ENCODE measurements at regions not wholly inside any gene's neighbourhood (a gene's known extent, or its start where the extent isn't known, plus 50 kb on each side); places are given as distances from the start of the nearest gene placed in this dataset.

DNA sequence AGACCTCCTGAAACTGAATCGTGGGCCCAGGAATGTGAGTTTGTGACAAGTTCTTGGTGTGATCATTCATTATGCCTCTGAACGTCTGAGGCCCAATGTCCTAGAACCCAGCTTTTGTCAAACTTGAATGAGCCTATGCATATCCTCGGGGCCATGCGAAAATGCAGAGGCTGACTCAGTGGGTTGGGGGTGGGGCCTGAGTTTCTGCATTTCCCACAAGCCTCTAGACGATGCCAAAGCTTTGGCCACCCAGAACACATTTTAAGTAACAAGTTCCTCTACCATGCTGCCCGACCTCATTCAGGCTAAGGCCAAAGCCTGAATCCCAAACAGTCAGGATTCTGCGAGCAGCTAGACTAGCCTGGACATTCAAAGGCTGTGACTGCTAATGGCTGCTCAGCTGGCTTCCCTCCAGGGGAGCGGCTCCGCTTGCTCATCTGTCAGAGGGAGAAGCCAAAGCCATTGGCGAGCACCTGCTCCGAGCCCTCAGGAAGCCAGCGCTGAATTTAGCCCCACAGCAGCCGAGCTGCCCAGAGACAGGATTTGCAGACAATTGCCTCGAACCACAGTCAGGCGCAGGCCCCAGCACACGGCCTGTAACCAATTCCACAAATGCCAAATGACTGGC lies 177.5 kb downstream of the ZDHHC21 start:
- Histone ChIP-seq H3K27ac (no peak overlapping the region), H3K27me3 (ENCODE audit: insufficient read depth, low read depth, severe bottlenecking) (no peaks in the 10 kb centered on the region), H3K9me3 (ENCODE audit: severe bottlenecking) (no peaks in the 10 kb centered on the region), H3K4me3 (ENCODE audit: low read depth, low read length) (no peak overlapping the region), H3K36me3 (no peaks in the 10 kb centered on the region)
- DNase-seq: peak; percentile 36
- TF ChIP-seq CTCF (IDR thresholded peaks at IDR 0.05; ENCODE audit: low read depth, low read length): no peak

DNA sequence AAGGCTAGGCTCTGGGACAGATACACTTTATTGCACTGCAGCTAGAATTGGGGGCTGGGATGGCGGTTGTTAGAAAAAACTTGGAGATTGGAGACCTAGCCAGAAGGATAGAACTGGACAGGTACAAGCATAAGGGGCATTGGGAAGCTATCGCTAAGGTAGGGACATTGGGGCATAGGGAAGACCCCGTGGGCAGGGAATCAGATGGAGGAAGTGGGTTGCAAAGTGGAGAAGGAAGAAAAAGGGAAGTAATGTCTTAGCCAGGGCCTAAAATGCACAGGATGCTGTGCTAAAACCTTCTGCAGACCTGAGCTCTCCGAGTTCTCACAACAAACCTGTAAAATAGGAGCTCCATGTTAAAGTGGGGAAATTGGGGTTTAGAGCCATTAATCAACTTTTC lies 178.2 kb downstream of the ZDHHC21 start:
- no peak overlapping the region for H3K27ac ChIP-seq
- H3K27me3 ChIP-seq (ENCODE audit: insufficient read depth, low read depth, severe bottlenecking): no peaks in the 10 kb centered on the region
- no peak overlapping the region for H3K4me3 ChIP-seq (ENCODE audit: low read depth, low read length)
- no peak for TF ChIP-seq CTCF (IDR thresholded peaks at IDR 0.05; ENCODE audit: low read depth, low read length)
- DNase-seq: no peak
- H3K36me3 ChIP-seq: no peaks in the 10 kb centered on the region
- no peaks in the 10 kb centered on the region for H3K9me3 ChIP-seq (ENCODE audit: severe bottlenecking)

GRCh38 chr9:14512942-14513341 lies 180.3 kb downstream of the ZDHHC21 start:
- no peaks in the 10 kb centered on the region for H3K36me3 ChIP-seq
- no peak overlapping the region for H3K4me3 ChIP-seq (ENCODE audit: low read depth, low read length)
- H3K27me3 ChIP-seq (ENCODE audit: insufficient read depth, low read depth, severe bottlenecking): no peaks in the 10 kb centered on the region
- no peak for DNase-seq
- H3K9me3 ChIP-seq (ENCODE audit: severe bottlenecking): no peaks in the 10 kb centered on the region
- H3K27ac ChIP-seq: no peak overlapping the region
- TF ChIP-seq CTCF (IDR thresholded peaks at IDR 0.05; ENCODE audit: low read depth, low read length): no peak

GRCh38 chr9:14511452-14511851 lies 181.8 kb downstream of the ZDHHC21 start:
- Histone ChIP-seq H3K9me3 (ENCODE audit: severe bottlenecking) (no peaks in the 10 kb centered on the region), H3K36me3 (no peaks in the 10 kb centered on the region), H3K4me3 (ENCODE audit: low read depth, low read length) (no peak overlapping the region), H3K27me3 (ENCODE audit: insufficient read depth, low read depth, severe bottlenecking) (no peaks in the 10 kb centered on the region), H3K27ac (no peak overlapping the region)
- TF ChIP-seq CTCF (IDR thresholded peaks at IDR 0.05; ENCODE audit: low read depth, low read length): no peak
- no peak for DNase-seq

DNA sequence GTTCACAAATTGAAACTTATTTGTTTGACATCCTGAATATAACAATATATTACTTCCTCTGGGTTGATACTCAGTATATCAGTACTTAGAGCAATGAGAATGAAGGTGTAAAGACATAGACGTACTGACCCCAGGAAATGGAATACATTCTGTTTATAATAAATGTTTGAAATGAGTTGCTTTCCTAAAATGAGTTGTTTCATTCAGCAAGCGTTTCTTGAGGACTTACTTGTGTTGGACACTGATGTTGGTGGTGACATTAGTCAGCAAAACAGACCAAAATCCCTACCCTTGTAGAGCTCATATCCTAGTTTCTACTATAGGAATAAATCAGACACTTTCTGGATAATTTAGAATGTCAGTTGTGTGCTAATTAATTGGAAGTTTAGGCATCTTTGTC lies 184.3 kb downstream of the ZDHHC21 start:
- H3K27ac ChIP-seq: no peak overlapping the region
- no peak for DNase-seq
- no peaks in the 10 kb centered on the region for H3K9me3 ChIP-seq (ENCODE audit: severe bottlenecking)
- no peak for TF ChIP-seq CTCF (IDR thresholded peaks at IDR 0.05; ENCODE audit: low read depth, low read length)
- H3K36me3 ChIP-seq: no peaks in the 10 kb centered on the region
- H3K4me3 ChIP-seq (ENCODE audit: low read depth, low read length): no peak overlapping the region
- no peaks in the 10 kb centered on the region for H3K27me3 ChIP-seq (ENCODE audit: insufficient read depth, low read depth, severe bottlenecking)

DNA sequence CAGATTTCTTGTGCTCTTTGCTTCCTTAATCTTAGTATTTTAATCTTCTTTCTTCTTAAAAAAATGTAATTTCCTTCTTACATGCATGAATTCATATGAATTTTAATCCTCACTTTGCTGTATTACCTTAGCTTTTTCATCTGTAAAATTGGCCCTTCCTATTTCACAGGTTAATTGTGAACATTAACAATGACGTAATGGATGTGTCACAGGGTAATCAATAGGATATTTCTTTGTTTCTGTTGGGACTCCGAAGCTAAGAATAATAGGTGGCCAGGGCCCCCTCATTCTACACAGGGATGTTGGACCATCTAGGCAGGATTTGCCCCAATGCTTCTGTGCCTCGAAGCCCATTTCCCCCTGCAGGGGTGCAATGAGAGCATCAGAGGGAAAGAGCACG lies 187.4 kb upstream of the NFIB start:
- Histone ChIP-seq H3K4me3 (ENCODE audit: low read depth, low read length) (no peak overlapping the region), H3K27me3 (ENCODE audit: insufficient read depth, low read depth, severe bottlenecking) (no peaks in the 10 kb centered on the region), H3K9me3 (ENCODE audit: severe bottlenecking) (no peaks in the 10 kb centered on the region), H3K27ac (no peak overlapping the region), H3K36me3 (no peaks in the 10 kb centered on the region)
- no peak for DNase-seq
- TF ChIP-seq CTCF (IDR thresholded peaks at IDR 0.05; ENCODE audit: low read depth, low read length): no peak
